Adrenal gland (tissue), 5 donors: ENCODE measurements at regions not wholly inside any gene's neighbourhood (a gene's known extent, or its start where the extent isn't known, plus 50 kb on each side); places are given as distances from the start of the nearest gene placed in this dataset.

Source experiments
- POLR2A ChIP-seq, 2 donors: fragments of 450-650 bp; IDR thresholded peaks; one replicate each; pipeline ENCODE4 v1.6.1; 2017; ENCODE audit warnings: antibody characterized with exemption in 2 of 2, mild to moderate bottlenecking in 2 of 2, moderate library complexity in 1 of 2
- TF ChIP-seq, protein P1 (sequence below), 6 experiments: fragments of 450-650 bp in 4 of 6; fragments of 200-600 bp in 2 of 6; sonication (generic) in 1 of 6; IDR thresholded peaks; 1 replicate in 5 of 6; 2 replicates in 1 of 6; pipeline versions ENCODE4 v1.5.1 to v1.8.0; 2016 to 2021; ENCODE audit warnings: antibody characterized with exemption in 6 of 6, mild to moderate bottlenecking in 2 of 6, moderate library complexity in 1 of 6
- donor health status: DM: no; HTN: no; CAD: no.

DNA sequence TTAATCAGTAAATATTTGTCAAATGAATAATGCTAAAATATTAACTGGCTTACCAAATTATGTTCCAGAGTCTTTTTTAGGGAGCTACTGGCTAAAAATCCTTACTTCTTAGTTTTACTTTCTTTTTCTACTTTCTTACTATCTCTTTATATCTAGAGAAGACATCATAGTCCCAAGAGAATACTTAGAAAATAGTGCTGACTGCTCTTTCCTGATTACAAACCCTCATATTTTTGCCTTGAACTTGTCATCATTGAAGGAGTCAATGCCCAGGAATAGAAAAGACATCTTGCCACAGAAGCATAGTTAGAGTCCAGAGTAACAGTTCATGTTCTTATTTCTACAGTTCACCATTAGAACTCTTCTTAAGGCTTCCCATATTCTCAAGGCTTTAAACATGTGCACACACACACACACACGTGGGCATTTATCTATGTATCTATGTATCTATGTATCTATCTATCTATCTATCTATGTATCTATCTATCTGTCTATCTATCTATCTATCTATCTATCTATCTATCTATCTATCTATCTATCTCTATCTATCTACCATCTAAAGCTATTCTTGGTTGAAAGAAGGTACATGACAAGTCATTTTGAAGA lies 654.3 kb downstream of the ANXA1 start:
- TF ChIP-seq, protein P1, sequence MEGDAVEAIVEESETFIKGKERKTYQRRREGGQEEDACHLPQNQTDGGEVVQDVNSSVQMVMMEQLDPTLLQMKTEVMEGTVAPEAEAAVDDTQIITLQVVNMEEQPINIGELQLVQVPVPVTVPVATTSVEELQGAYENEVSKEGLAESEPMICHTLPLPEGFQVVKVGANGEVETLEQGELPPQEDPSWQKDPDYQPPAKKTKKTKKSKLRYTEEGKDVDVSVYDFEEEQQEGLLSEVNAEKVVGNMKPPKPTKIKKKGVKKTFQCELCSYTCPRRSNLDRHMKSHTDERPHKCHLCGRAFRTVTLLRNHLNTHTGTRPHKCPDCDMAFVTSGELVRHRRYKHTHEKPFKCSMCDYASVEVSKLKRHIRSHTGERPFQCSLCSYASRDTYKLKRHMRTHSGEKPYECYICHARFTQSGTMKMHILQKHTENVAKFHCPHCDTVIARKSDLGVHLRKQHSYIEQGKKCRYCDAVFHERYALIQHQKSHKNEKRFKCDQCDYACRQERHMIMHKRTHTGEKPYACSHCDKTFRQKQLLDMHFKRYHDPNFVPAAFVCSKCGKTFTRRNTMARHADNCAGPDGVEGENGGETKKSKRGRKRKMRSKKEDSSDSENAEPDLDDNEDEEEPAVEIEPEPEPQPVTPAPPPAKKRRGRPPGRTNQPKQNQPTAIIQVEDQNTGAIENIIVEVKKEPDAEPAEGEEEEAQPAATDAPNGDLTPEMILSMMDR (IDR thresholded peaks at IDR 0.05) = no peak
- no peak for TF ChIP-seq POLR2A (IDR thresholded peaks at IDR 0.05)
